IMR-90 (cell line): ENCODE measurements at regions not wholly inside any gene's neighbourhood (a gene's known extent, or its start where the extent isn't known, plus 50 kb on each side); places are given as distances from the start of the nearest gene placed in this dataset.

Source experiments
- ATAC-seq: fragments of 200-7000 bp; cut with Tn5 transposase; 2 replicates; pipeline ENCODE4 v1.9.1; 2020; ENCODE audit warnings: low read depth, mild to moderate bottlenecking, moderate library complexity
- BruUV-seq: library from RNA; stranded (reverse); fragments of 400-500 nt; replicated peaks from 2 replicates; lab custom pipeline; 2021; lab: Mats Ljungman, UMichigan
- CTCF ChIA-PET: fragments of 300-600 bp; formaldehyde crosslinking; extraction: SDS; loops from one replicate; lab custom pipeline; 2021; ENCODE audit warnings: antibody characterized with exemption; lab: Yijun Ruan, JAX
- POLR2A ChIA-PET: fragments of 300-600 bp; sonication (Branson Sonifier 250); formaldehyde crosslinking; loops from one replicate; lab custom pipeline; 2022; ENCODE audit warnings: antibody characterized with exemption; ENCODE audit not compliant: unreplicated experiment; lab: Charles Lee
- DNase-seq: peaks from one replicate; pipeline ENCODE4 v3.0.0; 2013
- H2AFZ ChIP-seq: replicated peaks from 2 replicates; pipeline ENCODE3; 2013; ENCODE audit warnings: low read length, mild to moderate bottlenecking; ENCODE audit not compliant: poor library complexity
- H2AK5ac ChIP-seq: 2 replicates; pipeline ENCODE4 v1.6.1; 2013; ENCODE audit warnings: low read depth, low read length, inconsistent platforms
- H2AK9ac ChIP-seq: replicated peaks from 2 replicates; pipeline ENCODE3; 2013; ENCODE audit warnings: mild to moderate bottlenecking, low read depth, low read length, moderate library complexity; ENCODE audit not compliant: poor library complexity
- H2BK120ac ChIP-seq: 2 replicates; pipeline ENCODE4 v1.6.1; 2013; ENCODE audit warnings: low read depth, low read length, inconsistent platforms
- H2BK15ac ChIP-seq: 3 replicates; pipeline ENCODE4 v1.6.1; 2013; ENCODE audit warnings: low read depth, low read length, inconsistent platforms
- H2BK20ac ChIP-seq: 2 replicates; pipeline ENCODE4 v1.6.1; 2013; ENCODE audit warnings: low read depth, mild to moderate bottlenecking, inconsistent platforms, low read length, moderate library complexity
- H2BK5ac ChIP-seq: 2 replicates; pipeline ENCODE4 v1.6.1; 2013; ENCODE audit warnings: mild to moderate bottlenecking, low read depth, low read length, inconsistent platforms; ENCODE audit not compliant: poor library complexity, severe bottlenecking
- H3K14ac ChIP-seq: replicated peaks from 2 replicates; pipeline ENCODE4 v1.6.1; 2013; ENCODE audit warnings: low read depth, low read length, inconsistent platforms
- H3K18ac ChIP-seq: 2 replicates; pipeline ENCODE4 v1.6.1; 2013; ENCODE audit warnings: low read depth, low read length, control low read depth
- H3K23ac ChIP-seq: 2 replicates; pipeline ENCODE4 v1.6.1; 2013; ENCODE audit warnings: low read depth, low read length, inconsistent platforms
- H3K27ac ChIP-seq: 2 replicates; pipeline ENCODE4 v1.5.1; 2013; ENCODE audit warnings: mild to moderate bottlenecking, control low read depth, low read length; ENCODE audit not compliant: insufficient read depth
- H3K27me3 ChIP-seq: 2 replicates; pipeline ENCODE4 v1.6.1; 2013; ENCODE audit warnings: low read length; ENCODE audit not compliant: control insufficient read depth, insufficient read depth
- H3K36me3 ChIP-seq: 2 replicates; pipeline ENCODE4 v1.6.1; 2013; ENCODE audit warnings: low read length, mixed read lengths; ENCODE audit not compliant: control insufficient read depth, insufficient read depth
- H3K4ac ChIP-seq: 2 replicates; pipeline ENCODE4 v1.6.1; 2013; ENCODE audit warnings: low read depth, low read length, inconsistent platforms
- H3K4me1 ChIP-seq: 2 replicates; pipeline ENCODE4 v1.6.1; 2013; ENCODE audit warnings: low read length, mixed read lengths; ENCODE audit not compliant: control insufficient read depth, insufficient read depth
- H3K4me2 ChIP-seq: 2 replicates; pipeline ENCODE4 v1.6.1; 2013; ENCODE audit warnings: low read depth, mild to moderate bottlenecking, control low read depth, low read length, moderate library complexity
- H3K4me3 ChIP-seq: 2 replicates; pipeline ENCODE4 v1.5.1; 2013; ENCODE audit warnings: low read depth, mild to moderate bottlenecking, control low read depth, low read length, moderate library complexity; ENCODE audit not compliant: insufficient read depth
- H3K56ac ChIP-seq: 2 replicates; pipeline ENCODE4 v1.6.1; 2013; ENCODE audit warnings: low read length, inconsistent platforms; ENCODE audit not compliant: insufficient read depth; ENCODE audit errors: extremely low read depth
- H3K79me1 ChIP-seq, 2 experiments: 2 replicates each; pipeline ENCODE4 v1.6.1; 2013; ENCODE audit warnings: low read length in 2 of 2, inconsistent platforms in 1 of 2, low read depth in 1 of 2
- H3K9ac ChIP-seq: 2 replicates; pipeline ENCODE4 v1.6.1; 2013; ENCODE audit warnings: low read depth, low read length, control low read depth
- H3K9me1 ChIP-seq: 2 replicates; pipeline ENCODE4 v1.6.1; 2013; ENCODE audit warnings: low read length, inconsistent platforms; ENCODE audit not compliant: insufficient read depth
- H3K9me3 ChIP-seq: 2 replicates; pipeline ENCODE4 v1.6.1; 2013; ENCODE audit warnings: low read length; ENCODE audit not compliant: control insufficient read depth, insufficient read depth
- H4K20me1 ChIP-seq: 2 replicates; pipeline ENCODE4 v1.6.1; 2013; ENCODE audit warnings: low read length, inconsistent platforms; ENCODE audit not compliant: insufficient read depth
- H4K5ac ChIP-seq: 2 replicates; pipeline ENCODE4 v1.6.1; 2013; ENCODE audit warnings: mild to moderate bottlenecking, low read depth, low read length, control low read depth
- H4K8ac ChIP-seq, 2 experiments: 2 replicates each; pipeline ENCODE4 v1.6.1; 2013; ENCODE audit warnings: low read depth in 2 of 2, low read length in 2 of 2, control low read depth in 1 of 2, inconsistent platforms in 1 of 2
- H4K91ac ChIP-seq: 2 replicates; pipeline ENCODE4 v1.6.1; 2013; ENCODE audit warnings: low read depth, low read length, inconsistent platforms; ENCODE audit not compliant: insufficient read depth
- CHD1 ChIP-seq: IDR thresholded peaks from 2 replicates; pipeline ENCODE4 v1.6.1; 2012; ENCODE audit warnings: low read depth, low read length, improper control_type of control experiment
- FOS ChIP-seq: fragments of 150-350 bp; IDR thresholded peaks from 2 replicates; pipeline ENCODE4 v1.6.1; 2016; ENCODE audit warnings: low read depth, low read length
- MAFK ChIP-seq: IDR thresholded peaks from 2 replicates; pipeline ENCODE4 v1.6.1; 2012; ENCODE audit warnings: low read depth, low read length, improper control_type of control experiment
- MAZ ChIP-seq: IDR thresholded peaks from 2 replicates; pipeline ENCODE4 v1.6.1; 2012; ENCODE audit warnings: low read depth, mild to moderate bottlenecking, low read length, improper control_type of control experiment, moderate library complexity, borderline replicate concordance
- NFE2L2 ChIP-seq: fragments of 150-350 bp; IDR thresholded peaks from 2 replicates; pipeline ENCODE4 v1.6.1; 2016; ENCODE audit warnings: low read depth, mild to moderate bottlenecking, low read length
- POLR2A ChIP-seq: IDR thresholded peaks from 2 replicates; pipeline ENCODE4 v1.6.1; 2012; ENCODE audit warnings: mild to moderate bottlenecking, low read depth, low read length
- RFX5 ChIP-seq: IDR thresholded peaks from 2 replicates; pipeline ENCODE4 v1.8.0; 2012; ENCODE audit warnings: low read depth, mild to moderate bottlenecking, low read length, moderate library complexity
- USF2 ChIP-seq: fragments of 150-350 bp; IDR thresholded peaks from 2 replicates; pipeline ENCODE4 v1.6.1; 2017; ENCODE audit warnings: mild to moderate bottlenecking, antibody characterized with exemption, low read length, low read depth
- WGBS, 2 experiments: methylation state at CpG; one replicate each; pipeline versions ENCODE4 v1.1.5 to v1.1.7; 2013; ENCODE audit warnings: missing lambda C conversion rate in 2 of 2; ENCODE audit not compliant: insufficient read length in 1 of 2; ENCODE audit errors: extremely low coverage in 2 of 2; 5-methylcytosine and 5-hydroxymethylcytosine counted together
- dilution Hi-C: fragments of 300-500 bp; cut with HindIII; formaldehyde crosslinking; loops from one replicate; pipeline ENCODE4 v1.14.3; 2018; ENCODE audit warnings: low sequenced_read_pairs; ENCODE audit not compliant: unreplicated experiment
- in situ Hi-C: fragments of 300-500 bp; cut with MboI; formaldehyde crosslinking; loops from 3 replicates; pipeline ENCODE4 v1.14.3; 2019; ENCODE audit warnings: low sequenced_read_pairs, inconsistent platforms, mixed read lengths
- intact Hi-C: fragments of 100-400 bp; cut with micrococcal nuclease; formaldehyde crosslinking; loops from 2 replicates; pipeline ENCODE4 v1.10.0; 2022

GRCh38 chr2:143891879-143892308, 628.0 kb downstream of the ZEB2 start:
- H3K14ac ChIP-seq = no peak overlapping the region
- no peaks in the 10 kb centered on the region for H4K20me1 ChIP-seq
- ATAC-seq (no peak), DNase-seq (no peak)
- no peak overlapping the region for H3K18ac ChIP-seq
- no peak overlapping the region for H4K5ac ChIP-seq
- TF ChIP-seq NFE2L2 = no peak
- no peak for TF ChIP-seq USF2
- no peak for TF ChIP-seq RFX5
- no peak for TF ChIP-seq POLR2A
- TF ChIP-seq MAFK = no peak
- no peak for TF ChIP-seq CHD1
- TF ChIP-seq FOS = no peak
- no peak for TF ChIP-seq MAZ
- in situ Hi-C loops (no loop called here), intact Hi-C loops (no loop called here), dilution Hi-C loops (no loop called here)
- no peaks in the 10 kb centered on the region for H3K4me1 ChIP-seq
- no peak overlapping the region for H3K4me2 ChIP-seq
- no peak overlapping the region for H4K8ac ChIP-seq
- no peak overlapping the region for H2BK15ac ChIP-seq
- no peaks in the 10 kb centered on the region for H3K27me3 ChIP-seq
- H3K56ac ChIP-seq = no peak overlapping the region
- POLR2A ChIA-PET = no interaction called here
- H3K9me1 ChIP-seq = no peaks in the 10 kb centered on the region
- no peak overlapping the region for H3K27ac ChIP-seq
- H3K4me3 ChIP-seq = no peak overlapping the region
- H3K9ac ChIP-seq = no peak overlapping the region
- no peak overlapping the region for H2AFZ ChIP-seq
- CTCF ChIA-PET = no interaction called here
- no peak overlapping the region for H2AK5ac ChIP-seq
- no peak overlapping the region for H2BK5ac ChIP-seq
- no peaks in the 10 kb centered on the region for H3K36me3 ChIP-seq
- no peaks in the 10 kb centered on the region for H3K79me1 ChIP-seq
- WGBS, 2 experiments = 78% methylated on average over 1 of the region's 7 CpGs; no CpG with 5 or more reads in 1 of the 2 experiments
- H2BK20ac ChIP-seq = no peak overlapping the region
- H3K9me3 ChIP-seq = no peaks in the 10 kb centered on the region
- H3K4ac ChIP-seq = no peak overlapping the region
- no peak overlapping the region for H4K91ac ChIP-seq
- H3K23ac ChIP-seq = no peak overlapping the region
- no TSS peak for BruUV-seq
- H2BK120ac ChIP-seq = no peak overlapping the region
- H2AK9ac ChIP-seq = no peak overlapping the region
